ENCODE measurements at regions not wholly inside any gene's neighbourhood (a gene's known extent, or its start where the extent isn't known, plus 50 kb on each side); places are given as distances from the start of the nearest gene placed in this dataset.
"Not testable (repeated sequence)": the region's sequence is repeated elsewhere in the genome, so short reads cannot be mapped to it uniquely, and the experiment has no call there.

DNA sequence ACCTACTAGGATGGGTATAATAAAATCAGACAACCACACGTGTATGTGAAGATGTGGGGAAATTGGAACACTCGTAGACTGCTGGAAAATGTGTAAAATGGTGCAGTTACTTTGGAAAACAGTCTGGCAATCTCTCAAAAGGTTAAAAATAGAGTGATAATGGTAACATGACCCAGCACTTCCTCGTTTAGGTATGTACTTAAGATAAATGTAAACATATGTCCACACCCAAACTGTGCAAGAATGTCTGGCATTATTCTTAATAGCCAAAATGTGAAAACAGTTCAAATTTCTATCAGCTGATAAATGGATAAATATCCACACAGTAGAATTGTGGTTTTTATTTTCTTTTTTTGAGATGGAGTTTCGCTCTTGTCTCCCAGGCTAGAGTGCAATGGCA lies 272.8 kb downstream of the ZNF248 start:
- DNase-seq (ENCODE audit: low read depth, low spot score), result no peak
- no peak overlapping the region for H3K27ac ChIP-seq

DNA sequence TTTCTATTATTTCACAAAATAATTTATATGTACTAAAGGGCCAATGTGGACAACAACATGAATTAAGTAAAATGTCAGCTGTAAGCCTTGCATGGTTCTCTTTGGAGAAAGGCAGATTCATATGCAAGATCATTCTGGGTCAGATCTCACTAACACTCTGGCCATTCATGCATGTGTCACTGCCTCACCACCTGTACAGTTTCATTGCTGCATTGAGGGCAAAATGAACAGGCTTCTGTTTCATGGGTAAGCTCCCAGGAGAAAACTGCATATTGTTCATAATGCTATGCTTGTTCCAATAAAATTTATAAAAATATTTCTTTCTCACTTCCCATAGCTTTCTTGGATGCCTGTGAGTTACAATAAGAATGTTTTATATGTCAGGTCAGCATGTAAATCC lies 275.2 kb downstream of the ZNF248 start:
- H3K27ac ChIP-seq, result no peak overlapping the region
- DNase-seq (ENCODE audit: low read depth, low spot score), result no peak

DNA sequence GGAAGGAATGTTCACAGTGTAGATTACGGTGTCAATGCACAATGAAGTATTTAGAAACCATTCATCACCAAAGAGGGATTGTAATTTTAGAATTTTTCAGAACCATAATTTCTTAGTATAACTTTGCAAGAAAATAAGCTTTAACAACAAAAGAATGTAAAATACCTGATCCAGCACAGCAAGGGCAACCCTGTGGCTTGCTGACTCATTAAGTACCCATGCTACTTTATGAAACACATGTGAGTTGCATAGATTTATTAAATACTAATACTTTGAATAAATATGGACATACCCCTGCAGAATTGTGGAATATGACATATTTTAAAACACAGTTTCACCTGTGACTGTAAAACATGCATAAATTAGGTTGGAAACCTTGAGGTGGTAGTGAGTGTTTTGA lies 281.3 kb downstream of the ZNF248 start:
- H3K27ac ChIP-seq, result no peak overlapping the region
- DNase-seq (ENCODE audit: low read depth, low spot score), result no peak

DNA sequence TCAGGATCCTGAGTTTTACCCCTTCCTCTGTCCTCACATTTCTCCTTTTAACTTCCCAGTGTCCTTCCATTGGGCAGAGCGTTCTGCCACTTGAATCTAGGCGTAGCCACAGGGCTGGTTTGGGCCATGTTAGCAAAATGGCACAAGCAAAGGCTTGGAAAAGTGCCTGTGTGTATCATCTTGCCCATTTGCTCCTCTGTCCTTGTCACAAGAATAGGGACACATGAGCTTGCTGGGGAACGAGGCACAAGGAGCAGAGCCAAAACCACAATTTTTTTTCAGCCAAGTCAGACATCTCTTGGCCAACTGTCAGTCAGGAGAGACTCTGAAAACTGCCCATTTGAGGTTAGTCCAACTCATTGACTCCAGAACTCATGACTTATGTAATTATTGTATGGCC lies 285.2 kb downstream of the ZNF248 start:
- H3K27ac ChIP-seq, result no peak overlapping the region
- no peak for DNase-seq (ENCODE audit: low read depth, low spot score)

DNA sequence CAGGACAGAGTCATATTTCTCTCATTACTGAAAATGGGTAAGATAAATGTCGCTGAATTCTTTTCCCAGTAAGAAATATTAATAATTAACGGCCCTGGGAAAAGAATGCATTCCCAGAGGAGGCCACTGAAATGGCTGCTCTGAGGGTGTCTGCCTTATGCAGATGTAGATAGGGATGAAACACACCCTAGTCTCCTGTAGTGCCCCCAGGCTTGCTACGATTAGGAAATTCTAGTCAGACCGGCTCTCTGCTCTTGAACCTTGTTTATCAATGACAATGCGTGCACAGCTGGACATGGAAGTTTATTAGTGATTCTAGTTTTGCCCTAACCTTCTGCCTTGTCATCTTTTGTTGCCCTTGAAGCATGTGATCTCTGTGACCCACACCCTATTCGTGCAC lies 291.1 kb downstream of the ZNF248 start:
- DNase-seq (ENCODE audit: low read depth, low spot score), result no peak
- H3K27ac ChIP-seq, result no peak overlapping the region

DNA sequence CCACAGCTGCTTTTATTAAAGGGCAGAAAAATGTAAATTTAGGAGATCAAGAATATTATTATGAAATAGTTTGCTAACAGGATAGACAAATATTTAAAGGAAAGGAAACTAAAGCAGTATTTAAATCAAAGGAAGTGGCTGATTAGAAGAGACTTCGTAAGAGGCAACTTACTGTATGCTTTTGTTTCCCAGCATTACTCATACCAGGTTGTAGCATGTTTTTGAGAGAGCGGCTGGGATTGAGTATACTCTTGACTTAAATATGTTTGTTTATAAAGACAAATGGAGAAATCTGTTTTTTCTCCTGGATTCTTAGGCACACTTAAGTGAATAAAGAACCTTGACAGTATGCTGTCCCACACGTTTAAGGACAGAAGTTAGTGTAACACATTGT lies 293.7 kb downstream of the ZNF248 start:
- no peak for DNase-seq (ENCODE audit: low read depth, low spot score)

DNA sequence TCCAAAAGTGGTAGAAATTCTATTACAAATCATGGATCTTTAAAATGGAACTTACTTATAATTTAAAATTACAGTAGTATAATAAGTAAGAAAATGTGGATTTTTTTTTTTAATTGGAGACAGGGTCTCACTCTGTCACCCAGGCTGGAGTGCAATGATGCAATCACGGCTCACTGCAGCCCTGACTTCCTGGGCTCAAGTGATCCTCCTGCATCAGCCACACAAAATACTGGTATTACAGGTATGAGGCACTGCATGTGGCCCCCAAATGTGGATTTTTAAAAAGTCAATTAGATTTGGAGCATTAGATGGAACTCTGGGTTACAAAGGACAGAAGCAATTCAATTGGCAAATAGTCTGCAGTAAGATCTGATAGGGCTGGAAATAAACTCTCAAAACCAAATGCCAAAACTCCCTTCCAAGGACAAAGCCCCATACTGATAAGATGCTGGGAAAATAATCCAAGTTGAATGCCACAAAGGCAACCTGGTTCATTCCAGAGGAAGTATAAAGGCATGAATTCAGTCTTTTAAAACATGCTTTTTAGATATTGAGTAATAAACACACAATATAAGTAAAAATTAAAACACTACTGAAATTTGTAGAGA lies 294.2 kb downstream of the ZNF248 start:
- no peak for DNase-seq (ENCODE audit: low read depth, low spot score)
- H3K27ac ChIP-seq, result no peak overlapping the region

More for the DNA sequence above, 293.7 kb downstream of the ZNF248 start:
- no peak overlapping the region for H3K27ac ChIP-seq

DNA sequence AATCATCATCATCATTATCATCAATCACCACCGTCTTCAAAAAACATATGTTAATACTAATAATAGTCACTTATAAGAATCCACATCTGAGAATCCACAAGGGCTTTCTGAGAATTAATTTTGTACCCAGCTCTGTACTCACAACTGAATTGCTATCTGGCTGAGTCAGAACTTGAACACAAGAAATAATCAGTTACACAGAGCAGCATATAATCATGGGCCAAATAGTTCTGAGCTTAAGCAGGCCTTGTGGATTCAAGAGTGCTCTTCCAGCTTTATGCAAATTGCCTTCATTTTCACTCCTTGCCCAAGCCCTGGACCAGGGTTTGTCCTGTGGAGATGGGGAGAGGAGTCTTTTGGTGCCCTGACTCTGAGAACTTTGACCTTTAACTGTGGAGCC lies 304.5 kb downstream of the ZNF248 start:
- DNase-seq (ENCODE audit: low read depth, low spot score), result no peak
- H3K27ac ChIP-seq, result no peak overlapping the region

DNA sequence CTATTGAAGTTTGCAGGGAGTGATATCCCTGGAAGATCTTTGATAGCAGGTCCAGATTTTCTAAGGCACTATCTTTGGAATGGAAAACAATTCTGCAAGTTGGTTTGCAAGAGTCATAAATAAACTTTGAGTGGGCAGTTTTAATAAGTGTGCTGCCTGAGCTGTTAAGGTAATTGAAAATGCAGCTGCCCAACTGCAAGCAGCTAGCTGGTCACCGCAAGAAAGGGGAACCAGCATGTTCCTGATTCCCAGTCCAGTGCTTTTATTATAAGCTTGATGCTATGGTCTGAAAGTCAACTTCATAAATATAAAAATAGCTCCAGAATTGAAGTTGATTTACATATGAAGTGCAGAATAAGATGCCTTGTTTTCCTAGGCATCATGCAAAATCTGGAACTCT lies 308.4 kb downstream of the ZNF248 start:
- H3K27ac ChIP-seq, result no peak overlapping the region
- no peak for DNase-seq (ENCODE audit: low read depth, low spot score)

DNA sequence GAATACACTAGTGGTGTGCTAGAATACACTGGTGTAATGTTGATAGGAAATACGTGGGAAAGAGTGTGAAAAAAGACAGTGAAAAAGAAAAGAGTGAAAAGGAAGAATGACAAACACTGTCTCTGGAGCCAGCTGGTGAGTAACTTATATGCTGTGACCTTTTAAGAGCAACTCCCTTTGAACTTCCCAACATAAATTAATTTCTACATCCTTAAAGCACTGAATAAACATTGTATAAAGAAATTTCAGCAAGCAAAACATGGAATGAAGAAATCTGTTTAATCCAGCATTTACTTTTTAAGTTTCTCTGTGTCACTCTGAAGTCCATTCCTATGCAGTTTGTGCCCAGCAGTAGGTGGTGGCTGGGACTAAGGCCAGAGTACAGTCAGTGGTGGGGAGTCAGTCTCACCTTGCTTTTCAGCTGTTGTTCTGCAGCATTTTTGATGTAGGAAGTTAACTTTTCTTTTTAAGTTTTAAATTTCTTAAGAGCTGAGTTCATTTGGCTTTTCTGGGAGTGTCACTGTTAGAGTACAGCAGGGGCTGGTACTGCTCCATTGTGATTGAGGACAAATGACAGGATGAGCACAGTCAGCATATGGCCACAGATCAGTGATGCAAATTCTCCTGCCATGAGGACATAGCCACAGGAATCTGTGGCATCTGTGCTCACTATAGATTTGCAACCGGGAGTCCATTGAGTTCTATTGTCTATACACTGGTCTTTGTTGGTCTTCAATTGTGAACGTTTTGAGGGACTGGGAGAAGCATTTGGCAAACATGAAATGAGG lies 321.8 kb downstream of the ZNF248 start:
- DNase-seq (ENCODE audit: low read depth, low spot score), result no peak
- no peak overlapping the region for H3K27ac ChIP-seq

DNA sequence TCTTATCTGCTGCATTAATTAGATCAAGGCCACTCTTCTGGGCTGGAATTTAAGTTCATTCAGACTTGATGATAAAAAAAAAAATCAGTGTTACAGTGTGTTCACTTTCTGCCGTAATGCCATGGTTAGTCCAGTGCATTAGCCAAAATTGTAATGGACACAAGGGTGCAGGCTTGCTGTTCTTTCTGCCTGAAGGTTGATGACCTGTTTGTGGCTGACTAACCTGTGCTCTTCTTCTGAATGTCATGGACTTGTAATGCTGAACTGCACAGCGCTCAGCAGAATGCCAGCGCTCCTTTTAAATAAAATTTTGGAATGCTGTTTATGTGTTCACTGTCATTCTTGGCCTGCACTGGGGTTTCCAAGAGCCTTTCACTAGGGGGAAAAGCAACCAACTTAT lies 323.2 kb downstream of the ZNF248 start:
- DNase-seq (ENCODE audit: low read depth, low spot score), result no peak
- H3K27ac ChIP-seq, result no peak overlapping the region

DNA sequence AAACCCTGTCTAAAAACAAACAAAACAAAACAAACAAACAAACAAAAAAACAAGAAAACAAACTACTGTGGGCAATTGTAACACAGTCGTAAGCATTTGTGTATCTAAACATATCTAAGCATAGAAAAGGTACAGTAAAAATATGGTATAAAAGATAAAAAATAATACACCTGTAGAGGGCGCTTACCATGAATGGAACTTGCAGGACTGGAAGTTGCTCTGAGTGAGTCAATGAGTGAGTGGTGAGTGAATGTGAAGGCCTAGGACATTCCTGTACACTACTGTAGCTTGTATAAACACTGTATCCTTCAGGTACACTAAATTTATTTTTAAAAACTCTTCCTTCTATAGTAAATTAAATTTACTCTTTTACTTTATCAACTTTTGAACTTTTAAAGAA lies 332.0 kb downstream of the ZNF248 start:
- DNase-seq (ENCODE audit: low read depth, low spot score); H3K27ac ChIP-seq: not testable (repeated sequence)

DNA sequence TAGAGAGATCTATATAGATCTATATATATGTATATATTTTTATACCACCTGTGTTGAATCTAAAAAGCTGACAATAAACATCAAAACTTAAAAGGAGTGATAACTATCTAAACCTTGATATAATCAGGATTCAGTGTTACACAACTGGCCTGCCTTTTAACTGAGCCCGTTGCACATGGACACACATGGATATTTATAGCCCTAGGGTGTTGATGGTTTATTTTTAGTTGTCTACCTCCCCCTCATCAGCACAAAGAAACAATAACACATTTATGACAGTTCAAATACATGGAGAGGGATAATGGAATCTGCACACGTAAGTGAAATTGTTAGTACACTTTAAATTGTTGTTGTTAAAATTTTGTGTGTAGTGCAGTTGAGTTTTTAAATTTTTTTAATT lies 336.9 kb downstream of the ZNF248 start:
- no peak overlapping the region for H3K27ac ChIP-seq
- no peak for DNase-seq (ENCODE audit: low read depth, low spot score)

DNA sequence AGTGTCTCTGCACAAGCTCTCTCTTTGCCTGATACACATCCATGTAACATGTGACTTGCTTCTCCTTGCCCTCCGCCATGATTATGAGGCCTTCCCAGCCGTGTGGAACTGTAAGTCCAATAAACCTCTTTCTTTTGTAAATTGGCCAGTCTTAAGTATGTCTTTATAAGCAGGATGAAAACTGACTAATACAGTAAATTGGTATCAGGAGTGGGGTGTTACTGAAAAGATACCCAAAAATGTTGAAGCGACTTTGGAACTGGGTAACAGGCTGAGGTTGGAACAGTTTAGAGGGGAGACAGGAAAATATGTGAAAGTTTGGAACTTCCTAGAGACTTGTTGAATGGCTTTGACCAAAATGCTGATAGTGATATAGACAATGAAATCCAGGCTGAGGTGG lies 346.9 kb downstream of the ZNF248 start:
- not testable (repeated sequence) for H3K27ac ChIP-seq; DNase-seq (ENCODE audit: low read depth, low spot score)

DNA sequence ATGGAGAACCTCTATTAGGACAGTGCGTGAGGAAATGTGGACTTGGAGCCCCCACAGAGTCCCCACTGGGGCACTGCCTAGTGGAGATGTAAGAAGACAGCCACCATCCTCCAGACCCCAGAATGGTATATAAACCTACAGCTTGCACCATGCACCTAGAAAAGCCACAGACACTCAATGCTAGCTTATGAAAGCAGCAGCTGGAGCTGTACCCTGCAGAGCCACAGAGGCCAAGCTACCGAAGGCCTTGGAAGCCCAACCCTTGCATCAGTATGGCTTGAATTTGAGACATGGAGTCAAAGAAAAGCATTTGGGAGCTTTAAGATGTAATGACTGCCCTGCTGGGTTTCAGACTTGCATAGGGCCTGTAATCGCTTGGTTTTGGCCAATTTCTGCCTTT lies 361.3 kb downstream of the ZNF248 start:
- no peak overlapping the region for H3K27ac ChIP-seq
- DNase-seq (ENCODE audit: low read depth, low spot score), result no peak

DNA sequence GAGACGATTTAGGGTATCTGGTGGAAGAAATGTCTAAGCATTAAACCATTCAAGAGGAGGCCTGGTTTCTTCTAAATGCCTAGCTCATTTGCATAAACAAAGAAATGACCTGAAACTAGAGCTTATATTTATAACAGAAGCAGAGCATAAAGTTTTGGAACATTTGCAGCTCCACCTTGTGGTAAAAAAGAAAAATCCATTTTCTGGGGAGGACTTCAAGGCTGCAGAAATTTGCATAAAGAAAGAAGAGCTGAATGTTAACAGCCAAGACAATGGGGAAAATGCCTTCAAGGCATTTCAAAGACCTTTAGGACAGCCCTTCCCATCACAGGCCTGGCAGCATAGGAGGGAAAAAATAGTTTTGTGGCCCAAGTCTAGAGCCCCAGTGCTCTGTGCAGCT lies 362.0 kb downstream of the ZNF248 start:
- no peak for DNase-seq (ENCODE audit: low read depth, low spot score)
- H3K27ac ChIP-seq, result no peak overlapping the region

DNA sequence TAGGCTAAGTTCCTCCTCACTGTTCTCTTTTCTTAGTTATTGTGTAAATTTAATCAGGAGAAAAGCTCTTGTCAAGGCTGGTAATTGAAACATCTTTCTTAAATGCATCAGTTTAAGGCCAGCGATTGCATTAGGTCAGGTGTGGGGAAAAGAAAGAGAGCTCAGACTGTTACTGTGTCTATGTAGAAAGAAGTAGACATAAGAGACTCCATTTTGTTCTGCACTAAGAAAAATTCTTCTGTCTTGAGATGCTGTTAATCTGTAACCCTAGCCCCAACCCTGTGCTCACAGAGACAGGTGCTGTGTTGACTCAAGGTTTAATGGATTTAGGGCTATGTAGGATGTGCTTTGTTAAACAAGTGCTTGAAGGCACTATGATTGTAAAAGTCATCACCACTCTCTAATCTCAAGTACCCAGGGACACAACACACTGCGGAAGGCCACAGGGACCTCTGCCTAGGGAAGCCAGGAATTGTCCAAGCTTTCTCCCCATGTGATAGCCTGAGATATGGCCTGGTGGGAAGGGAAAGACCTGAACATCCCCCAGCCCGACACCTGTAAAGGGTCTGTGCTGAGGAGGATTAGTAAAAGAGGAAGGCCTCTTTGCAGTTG lies 364.1 kb downstream of the ZNF248 start:
- not testable (repeated sequence) for DNase-seq (ENCODE audit: low read depth, low spot score); H3K27ac ChIP-seq

DNA sequence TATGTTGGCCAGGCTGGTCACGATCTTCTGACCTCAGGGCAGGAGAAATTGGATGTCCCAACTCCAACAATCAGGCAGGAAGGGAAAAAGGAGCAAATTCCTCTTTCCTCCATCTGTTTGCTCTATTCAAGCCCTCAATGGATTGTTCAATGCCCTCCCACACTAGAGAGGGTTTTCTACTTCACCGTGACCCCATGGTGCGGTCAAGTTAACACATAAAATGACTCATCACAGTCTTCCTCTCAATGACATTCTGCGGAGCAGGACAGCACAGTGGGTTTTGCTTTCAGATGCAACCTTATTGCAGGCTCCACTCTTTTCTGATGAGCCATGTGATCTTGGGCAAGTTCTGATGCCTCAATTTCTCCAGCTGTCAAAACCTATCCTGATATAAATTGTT lies 364.9 kb downstream of the ANKRD30A start:
- DNase-seq (ENCODE audit: low read depth, low spot score), result no peak
- H3K27ac ChIP-seq, result no peak overlapping the region

DNA sequence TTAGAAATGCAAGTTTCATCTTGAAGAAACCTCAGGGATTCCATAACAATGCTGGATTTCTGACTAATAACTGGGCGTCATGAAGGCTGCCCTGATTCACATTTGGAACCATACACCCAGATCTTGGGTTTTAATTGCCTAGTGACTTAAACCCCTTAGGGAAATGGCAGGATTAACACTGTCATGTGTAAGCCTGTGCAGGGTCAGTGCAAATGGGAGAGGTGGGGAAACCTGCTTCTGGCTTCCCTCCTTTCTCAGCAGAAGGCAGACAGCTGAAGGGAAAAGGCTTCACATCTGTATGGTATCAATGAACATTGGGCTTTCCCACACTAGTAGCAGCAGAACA lies 364.2 kb downstream of the ANKRD30A start:
- DNase-seq (ENCODE audit: low read depth, low spot score), result no peak
- H3K27ac ChIP-seq, result peak overlapping the region; percentile 58

DNA sequence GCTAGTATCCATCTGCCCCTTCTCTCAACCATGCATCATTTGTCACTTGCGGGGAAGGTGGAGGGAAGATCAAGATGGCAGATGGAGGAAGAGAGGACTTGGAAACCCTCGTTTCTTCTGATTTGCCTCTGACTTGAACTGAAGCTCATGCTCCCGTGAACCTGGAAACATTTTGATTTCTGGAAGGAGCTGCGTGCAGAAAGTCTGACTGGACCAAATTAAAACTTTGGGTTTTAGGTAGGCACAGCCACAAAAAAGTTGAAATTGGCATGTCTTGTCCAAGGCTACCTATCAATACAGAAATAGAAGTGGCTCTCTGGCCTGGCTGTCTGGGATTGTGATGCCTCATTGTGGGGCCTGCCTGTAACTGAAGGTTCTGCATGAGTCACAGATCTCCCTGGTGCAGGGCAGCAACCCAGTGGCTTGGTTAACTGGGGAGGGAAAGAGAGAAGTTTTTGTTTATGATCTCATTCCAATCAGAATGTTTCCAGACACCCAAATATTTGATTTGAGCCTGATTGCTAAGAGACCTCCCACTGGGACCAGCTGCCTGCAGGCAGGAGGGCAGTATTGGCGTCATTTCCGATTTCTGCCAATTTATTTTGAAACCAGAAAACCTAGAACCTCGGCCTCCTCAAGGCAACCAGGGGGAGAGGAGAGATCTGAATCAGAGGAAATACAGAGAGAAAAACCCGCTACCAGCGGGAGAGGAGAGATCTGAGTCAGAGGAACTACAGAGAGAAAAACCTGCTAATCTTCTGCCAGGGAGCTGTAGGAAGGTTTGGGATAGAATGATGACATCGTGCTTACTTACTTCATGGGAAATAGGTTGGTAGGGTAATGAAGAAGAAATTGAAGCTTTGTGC lies 363.6 kb downstream of the ANKRD30A start:
- peak; percentile 55 for DNase-seq (ENCODE audit: low read depth, low spot score)
- H3K27ac ChIP-seq, result peak overlapping the region; percentile 58

DNA sequence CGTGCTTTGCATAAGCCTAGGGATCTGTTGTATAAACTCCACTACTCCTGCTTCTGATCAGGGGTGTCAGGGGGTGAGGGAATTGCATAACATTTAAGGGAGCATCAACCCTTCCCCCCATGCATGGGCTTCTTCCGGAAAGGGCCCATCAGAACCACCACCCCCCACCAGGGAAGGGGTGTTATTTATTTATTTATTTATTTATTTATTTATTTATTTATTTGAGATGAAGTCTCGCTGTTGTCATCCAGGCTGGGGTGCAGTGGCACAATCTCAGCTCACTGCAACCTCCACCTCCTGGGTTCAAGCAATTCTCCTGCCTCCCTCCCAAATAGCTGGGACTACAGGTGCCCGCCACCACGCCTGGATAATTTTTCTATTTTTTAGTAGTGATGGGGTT lies 355.2 kb downstream of the ANKRD30A start:
- not testable (repeated sequence) for DNase-seq (ENCODE audit: low read depth, low spot score); H3K27ac ChIP-seq
